ENCODE measurements at regions not wholly inside any gene's neighbourhood (a gene's known extent, or its start where the extent isn't known, plus 50 kb on each side); places are given as distances from the start of the nearest gene placed in this dataset.

DNA sequence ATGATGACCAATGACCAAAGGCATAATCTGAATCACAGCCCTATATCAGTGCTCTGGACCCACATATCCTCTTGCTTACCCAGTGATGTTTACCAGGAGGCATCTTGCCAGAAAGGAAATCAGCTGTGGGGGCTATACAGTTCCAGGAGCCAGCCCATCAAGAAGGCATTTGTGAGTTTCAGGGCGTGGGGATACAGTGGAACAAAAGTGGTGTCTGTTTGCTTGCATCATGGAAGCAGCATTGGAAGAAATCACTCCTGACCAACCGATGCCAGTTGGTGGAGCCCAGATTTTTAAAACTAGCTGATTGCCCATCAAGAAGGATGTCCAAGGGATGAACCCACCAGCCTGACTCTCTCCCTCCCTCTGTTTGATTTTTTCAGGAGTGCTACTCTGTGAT lies 106.5 kb upstream of the EGFLAM start:
- no peak for TF ChIP-seq EZH2 (IDR thresholded peaks at IDR 0.05; ENCODE audit: low read length, missing control alignments)
- TF ChIP-seq, protein P1, sequence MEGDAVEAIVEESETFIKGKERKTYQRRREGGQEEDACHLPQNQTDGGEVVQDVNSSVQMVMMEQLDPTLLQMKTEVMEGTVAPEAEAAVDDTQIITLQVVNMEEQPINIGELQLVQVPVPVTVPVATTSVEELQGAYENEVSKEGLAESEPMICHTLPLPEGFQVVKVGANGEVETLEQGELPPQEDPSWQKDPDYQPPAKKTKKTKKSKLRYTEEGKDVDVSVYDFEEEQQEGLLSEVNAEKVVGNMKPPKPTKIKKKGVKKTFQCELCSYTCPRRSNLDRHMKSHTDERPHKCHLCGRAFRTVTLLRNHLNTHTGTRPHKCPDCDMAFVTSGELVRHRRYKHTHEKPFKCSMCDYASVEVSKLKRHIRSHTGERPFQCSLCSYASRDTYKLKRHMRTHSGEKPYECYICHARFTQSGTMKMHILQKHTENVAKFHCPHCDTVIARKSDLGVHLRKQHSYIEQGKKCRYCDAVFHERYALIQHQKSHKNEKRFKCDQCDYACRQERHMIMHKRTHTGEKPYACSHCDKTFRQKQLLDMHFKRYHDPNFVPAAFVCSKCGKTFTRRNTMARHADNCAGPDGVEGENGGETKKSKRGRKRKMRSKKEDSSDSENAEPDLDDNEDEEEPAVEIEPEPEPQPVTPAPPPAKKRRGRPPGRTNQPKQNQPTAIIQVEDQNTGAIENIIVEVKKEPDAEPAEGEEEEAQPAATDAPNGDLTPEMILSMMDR (conservative IDR thresholded peaks at IDR 0.05 in 1 of 2, IDR thresholded peaks at IDR 0.05 in 1 of 2; ENCODE audit: low read depth in 1 of 2, low read length in 2 of 2): no peak
